ENCODE measurements at regions not wholly inside any gene's neighbourhood (a gene's known extent, or its start where the extent isn't known, plus 50 kb on each side); places are given as distances from the start of the nearest gene placed in this dataset.

DNA sequence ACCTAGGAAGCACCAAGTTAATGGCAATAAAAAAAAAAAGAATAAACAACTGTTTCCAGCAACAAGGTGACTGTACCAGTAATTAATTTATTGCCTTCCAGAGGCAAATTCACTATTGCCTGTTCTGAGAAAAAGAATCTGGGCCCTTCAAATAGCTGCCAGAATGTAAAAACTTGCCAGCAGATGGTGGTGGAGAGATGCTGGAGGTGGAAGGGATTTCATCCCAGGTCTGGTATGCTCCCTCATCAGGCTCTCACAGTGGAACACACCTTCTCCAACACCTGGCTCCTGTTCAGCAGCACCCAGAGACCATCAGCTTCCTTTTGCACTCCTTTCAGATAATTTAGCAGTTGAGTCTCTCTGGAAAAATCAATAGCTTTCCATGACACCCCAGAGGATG is 792.9 kb upstream of the ADAMTS5 start:
- TF ChIP-seq, protein P1, sequence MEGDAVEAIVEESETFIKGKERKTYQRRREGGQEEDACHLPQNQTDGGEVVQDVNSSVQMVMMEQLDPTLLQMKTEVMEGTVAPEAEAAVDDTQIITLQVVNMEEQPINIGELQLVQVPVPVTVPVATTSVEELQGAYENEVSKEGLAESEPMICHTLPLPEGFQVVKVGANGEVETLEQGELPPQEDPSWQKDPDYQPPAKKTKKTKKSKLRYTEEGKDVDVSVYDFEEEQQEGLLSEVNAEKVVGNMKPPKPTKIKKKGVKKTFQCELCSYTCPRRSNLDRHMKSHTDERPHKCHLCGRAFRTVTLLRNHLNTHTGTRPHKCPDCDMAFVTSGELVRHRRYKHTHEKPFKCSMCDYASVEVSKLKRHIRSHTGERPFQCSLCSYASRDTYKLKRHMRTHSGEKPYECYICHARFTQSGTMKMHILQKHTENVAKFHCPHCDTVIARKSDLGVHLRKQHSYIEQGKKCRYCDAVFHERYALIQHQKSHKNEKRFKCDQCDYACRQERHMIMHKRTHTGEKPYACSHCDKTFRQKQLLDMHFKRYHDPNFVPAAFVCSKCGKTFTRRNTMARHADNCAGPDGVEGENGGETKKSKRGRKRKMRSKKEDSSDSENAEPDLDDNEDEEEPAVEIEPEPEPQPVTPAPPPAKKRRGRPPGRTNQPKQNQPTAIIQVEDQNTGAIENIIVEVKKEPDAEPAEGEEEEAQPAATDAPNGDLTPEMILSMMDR (IDR thresholded peaks at IDR 0.05) = no peak
- TF ChIP-seq EZH2 (IDR thresholded peaks at IDR 0.05; ENCODE audit: borderline replicate concordance, insufficient read depth, low read depth, low read length, poor library complexity, severe bottlenecking) = no peak
- no peaks in the 10 kb centered on the region for H4K20me1 ChIP-seq (ENCODE audit: control insufficient read depth, insufficient read depth, low read length, poor library complexity, severe bottlenecking)
- POLR2A ChIA-PET = no interaction called here
- DNase-seq = no peak
- no peaks in the 10 kb centered on the region for H3K79me2 ChIP-seq (ENCODE audit: control insufficient read depth, insufficient read depth, low read length)
- no peak overlapping the region for H3K9ac ChIP-seq (ENCODE audit: low read length)
- H2AFZ ChIP-seq (ENCODE audit: insufficient read depth, low read depth, low read length, poor library complexity, severe bottlenecking) = no peak overlapping the region
- Mint-ChIP-seq H3K4me1 (no peaks in the 10 kb centered on the region), H3K9me3 (ENCODE audit: insufficient read depth) (peaks cover 2% of the 10 kb centered on the region), H3K27ac (no peak overlapping the region), H3K27me3 (no peaks in the 10 kb centered on the region), H3K4me3 (no peak overlapping the region)
- CTCF ChIA-PET = no interaction called here
- H3K9me3 ChIP-seq (ENCODE audit: control extremely low read depth in 1 of 3, control insufficient read depth in 2 of 3, insufficient read depth in 1 of 3, low read length in 2 of 3) = peaks cover 0 to 6% (median 0%) of the 10 kb centered on the region in 3 donors
- no peak overlapping the region for H3K4me3 ChIP-seq (ENCODE audit: control extremely low read depth in 1 of 5, extremely low read depth in 1 of 5, insufficient read depth in 1 of 5, low read depth in 2 of 5, low read length in 4 of 5)
- H3K4me2 ChIP-seq (replicated peaks; ENCODE audit: low read depth, low read length, poor library complexity, severe bottlenecking) = no peak overlapping the region
- H3K36me3 ChIP-seq (replicated peaks in 1 of 2; ENCODE audit: control extremely low read depth in 1 of 2, control insufficient read depth in 1 of 2, extremely low read depth in 1 of 2, insufficient read depth in 2 of 2, low read length in 1 of 2) = no peaks in the 10 kb centered on the region
- intact Hi-C loops (cut with micrococcal nuclease) = no loop called here
- no peaks in the 10 kb centered on the region for H3K4me1 ChIP-seq (ENCODE audit: control insufficient read depth in 2 of 2, insufficient read depth in 2 of 2, low read length in 2 of 2)
- H3K27me3 ChIP-seq (replicated peaks in 1 of 4; ENCODE audit: control extremely low read depth in 1 of 4, control insufficient read depth in 3 of 4, insufficient read depth in 4 of 4, low read length in 3 of 4) = no peaks in the 10 kb centered on the region
- no peak overlapping the region for H3K27ac ChIP-seq (ENCODE audit: low read length in 2 of 2)
- no peak for ATAC-seq (ENCODE audit: low read depth)

DNA sequence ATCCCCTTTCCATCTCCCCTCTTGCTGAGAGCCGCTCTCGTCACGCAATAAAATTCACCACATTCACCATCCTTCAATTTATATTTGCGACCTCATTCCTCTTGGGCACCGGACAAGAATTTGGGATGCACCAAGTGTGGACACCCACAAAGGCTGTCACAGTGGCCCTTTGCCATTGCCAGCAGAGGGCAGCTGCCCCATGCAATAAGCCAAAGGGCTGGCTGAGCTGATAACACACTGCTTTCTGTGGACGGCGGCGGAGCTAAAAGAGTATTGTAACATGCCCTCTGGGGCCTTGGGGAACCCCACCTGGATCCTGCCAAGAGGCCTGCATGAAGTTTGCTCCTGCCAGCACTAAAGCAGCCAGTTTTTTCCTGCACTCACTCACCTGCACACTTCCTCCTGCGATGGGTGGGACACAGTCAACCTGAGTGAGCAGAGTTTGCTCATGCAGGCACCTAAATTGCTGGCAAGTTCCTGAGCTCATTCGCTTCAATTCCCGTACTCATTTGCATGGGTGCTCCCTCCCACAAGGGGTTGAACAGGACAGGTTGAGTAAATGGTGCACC is 792.3 kb upstream of the ADAMTS5 start:
- no peak overlapping the region for H3K27ac ChIP-seq (ENCODE audit: low read length in 2 of 2)
- H3K27ac Mint-ChIP-seq = no peak overlapping the region
- intact Hi-C loops (cut with micrococcal nuclease) = no loop called here
- ATAC-seq (ENCODE audit: low read depth) (no peak), DNase-seq (no peak)
- TF ChIP-seq, protein P1 (IDR thresholded peaks at IDR 0.05) = no peak
- TF ChIP-seq EZH2 (IDR thresholded peaks at IDR 0.05; ENCODE audit: borderline replicate concordance, insufficient read depth, low read depth, low read length, poor library complexity, severe bottlenecking) = no peak
- H2AFZ ChIP-seq (ENCODE audit: insufficient read depth, low read depth, low read length, poor library complexity, severe bottlenecking) = no peak overlapping the region
- peaks cover 0 to 6% (median 0%) of the 10 kb centered on the region in 3 donors for H3K9me3 ChIP-seq (ENCODE audit: control extremely low read depth in 1 of 3, control insufficient read depth in 2 of 3, insufficient read depth in 1 of 3, low read length in 2 of 3)
- H3K4me3 Mint-ChIP-seq = no peak overlapping the region
- no peak overlapping the region for H3K4me2 ChIP-seq (replicated peaks; ENCODE audit: low read depth, low read length, poor library complexity, severe bottlenecking)
- no peaks in the 10 kb centered on the region for H4K20me1 ChIP-seq (ENCODE audit: control insufficient read depth, insufficient read depth, low read length, poor library complexity, severe bottlenecking)
- H3K36me3 ChIP-seq (replicated peaks in 1 of 2; ENCODE audit: control extremely low read depth in 1 of 2, control insufficient read depth in 1 of 2, extremely low read depth in 1 of 2, insufficient read depth in 2 of 2, low read length in 1 of 2) = no peaks in the 10 kb centered on the region
- 95% methylated on average over 11 of the region's 11 CpGs for WGBS (ENCODE audit: insufficient coverage)
- no peaks in the 10 kb centered on the region for H3K27me3 ChIP-seq (replicated peaks in 1 of 4; ENCODE audit: control extremely low read depth in 1 of 4, control insufficient read depth in 3 of 4, insufficient read depth in 4 of 4, low read length in 3 of 4)
- H3K79me2 ChIP-seq (ENCODE audit: control insufficient read depth, insufficient read depth, low read length) = no peaks in the 10 kb centered on the region
- no peaks in the 10 kb centered on the region for H3K27me3 Mint-ChIP-seq
- no peak overlapping the region for H3K9ac ChIP-seq (ENCODE audit: low read length)
- CTCF ChIA-PET = no interaction called here
- H3K9me3 Mint-ChIP-seq (ENCODE audit: insufficient read depth) = peaks cover 2% of the 10 kb centered on the region
- no peaks in the 10 kb centered on the region for H3K4me1 Mint-ChIP-seq
- no peak overlapping the region for H3K4me3 ChIP-seq (ENCODE audit: control extremely low read depth in 1 of 5, extremely low read depth in 1 of 5, insufficient read depth in 1 of 5, low read depth in 2 of 5, low read length in 4 of 5)
- POLR2A ChIA-PET = no interaction called here
- no peaks in the 10 kb centered on the region for H3K4me1 ChIP-seq (ENCODE audit: control insufficient read depth in 2 of 2, insufficient read depth in 2 of 2, low read length in 2 of 2)
